ENCODE measurements at regions not wholly inside any gene's neighbourhood (a gene's known extent, or its start where the extent isn't known, plus 50 kb on each side); places are given as distances from the start of the nearest gene placed in this dataset.

GRCh38 chr13:48844676-48845075, 131.0 kb upstream of the FNDC3A start:
- no peak for TF ChIP-seq CTCF (IDR thresholded peaks at IDR 0.05)
- TF ChIP-seq POLR2A (IDR thresholded peaks at IDR 0.05), result no peak

All from uterus (tissue), 2 donors.